ENCODE measurements at regions not wholly inside any gene's neighbourhood (a gene's known extent, or its start where the extent isn't known, plus 50 kb on each side); places are given as distances from the start of the nearest gene placed in this dataset.
"Not testable (repeated sequence)": the region's sequence is repeated elsewhere in the genome, so short reads cannot be mapped to it uniquely, and the experiment has no call there.

DNA sequence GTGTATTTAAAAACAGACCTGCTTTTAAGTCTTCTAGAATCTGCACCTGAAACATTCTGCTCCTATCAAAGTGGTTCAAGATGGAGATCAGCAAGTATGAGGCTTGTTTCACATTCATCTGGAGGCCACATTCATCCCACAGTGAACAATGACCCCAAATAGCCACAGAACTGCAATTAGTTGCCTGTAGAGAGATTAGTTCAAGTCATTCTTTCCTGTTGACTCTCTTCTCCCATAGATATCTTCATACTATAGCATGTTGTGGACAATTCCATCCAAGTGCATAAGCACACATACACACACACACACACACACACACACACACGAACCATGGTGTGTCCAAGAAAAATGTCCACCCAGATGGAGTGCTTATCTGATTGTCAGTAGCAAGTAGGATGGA lies 101.7 kb upstream of the FGGY start:
- no peak for DNase-seq (ENCODE audit: low read depth in 1 of 2, low spot score in 1 of 2)

DNA sequence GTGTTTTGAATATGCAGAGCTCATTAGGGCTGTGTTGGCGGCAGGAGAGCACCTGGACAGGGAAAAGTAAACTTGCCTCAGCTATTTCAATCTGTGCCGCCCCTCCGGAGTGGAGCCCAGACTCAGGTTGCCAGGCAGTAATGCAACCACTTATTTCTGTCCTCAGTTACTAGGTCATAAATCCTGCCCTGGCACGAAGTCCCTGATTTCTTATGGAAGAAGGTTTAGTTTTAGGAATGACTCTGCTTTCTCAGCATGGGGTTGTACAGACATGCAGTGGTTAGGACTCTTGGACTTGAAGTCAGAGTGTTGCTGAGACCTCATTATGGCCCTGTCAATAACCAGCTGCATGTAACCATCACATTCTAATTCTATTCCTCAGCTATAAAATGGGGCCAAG lies 98.3 kb upstream of the FGGY start:
- DNase-seq (ENCODE audit: low read depth in 1 of 2, low spot score in 1 of 2) = no peak

DNA sequence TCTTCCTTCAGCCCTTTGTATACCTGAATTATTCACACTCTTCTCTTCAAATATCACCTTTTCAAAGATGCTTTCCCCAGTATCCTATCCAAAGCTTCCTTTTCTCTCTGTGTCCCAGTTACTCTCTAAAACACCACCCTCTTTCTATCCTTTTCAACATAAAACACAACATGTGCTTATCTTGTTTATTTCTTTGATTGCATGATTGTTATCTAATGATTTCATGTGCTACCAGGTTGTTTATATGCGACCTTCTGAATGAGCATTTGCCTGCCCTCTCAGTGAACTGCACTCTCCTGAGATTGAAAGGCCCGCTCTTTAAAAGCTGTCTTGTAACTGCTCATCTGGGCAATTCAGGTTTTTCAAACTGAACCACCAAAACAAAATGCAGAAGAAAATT lies 97.7 kb upstream of the FGGY start:
- no peak for DNase-seq (ENCODE audit: low read depth in 1 of 2, low spot score in 1 of 2)

DNA sequence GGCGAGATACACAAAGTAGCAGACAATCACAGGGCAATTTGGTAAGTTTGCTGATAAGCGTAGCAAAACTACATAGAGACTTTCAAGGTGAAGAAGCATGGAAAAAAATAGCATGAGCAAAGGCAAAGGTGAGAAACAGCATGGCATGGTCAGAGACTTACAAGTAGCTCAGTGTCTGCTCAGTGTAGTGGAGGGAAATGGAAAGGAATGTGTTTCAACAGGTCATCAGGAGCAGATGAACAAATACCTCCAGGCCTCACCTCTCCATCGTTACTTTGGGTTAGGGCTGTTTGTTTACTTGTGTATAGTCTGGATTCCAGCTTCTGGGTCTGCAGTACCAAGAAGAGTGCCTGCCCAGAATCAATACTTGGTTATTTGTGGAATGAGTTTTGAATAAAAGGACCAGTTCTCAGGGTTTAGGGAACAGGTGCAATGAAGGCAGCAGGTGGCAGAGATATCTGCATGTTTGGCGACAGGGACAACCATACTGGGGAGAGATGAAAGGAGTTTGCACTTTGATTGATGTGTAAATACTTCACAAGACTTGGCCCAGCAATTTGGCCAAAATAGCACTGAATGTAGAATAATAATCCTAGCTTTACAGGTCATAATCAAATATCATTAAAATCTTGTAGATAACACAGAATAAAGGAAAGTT lies 97.0 kb upstream of the FGGY start:
- no peak for DNase-seq (ENCODE audit: low read depth in 1 of 2, low spot score in 1 of 2)

DNA sequence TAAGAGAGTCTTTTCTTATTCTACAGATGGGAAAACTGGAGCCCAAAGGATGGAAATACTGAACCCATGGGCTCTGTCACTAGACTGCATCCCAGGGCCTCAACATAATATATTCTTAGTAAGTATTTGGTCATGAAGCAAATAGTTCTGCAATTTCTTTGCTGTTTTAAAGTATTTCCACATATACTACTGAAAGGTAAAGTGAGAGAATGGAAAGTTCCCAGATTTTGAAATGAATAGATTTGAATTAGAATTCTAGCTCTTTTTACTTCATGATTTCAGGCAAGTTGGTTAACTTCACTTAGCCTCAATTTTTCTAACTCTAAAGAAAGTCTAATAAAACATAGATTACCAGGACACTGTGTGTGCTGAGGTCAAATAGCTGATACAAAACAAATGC lies 95.6 kb upstream of the FGGY start:
- no peak for DNase-seq (ENCODE audit: low read depth in 1 of 2, low spot score in 1 of 2)

DNA sequence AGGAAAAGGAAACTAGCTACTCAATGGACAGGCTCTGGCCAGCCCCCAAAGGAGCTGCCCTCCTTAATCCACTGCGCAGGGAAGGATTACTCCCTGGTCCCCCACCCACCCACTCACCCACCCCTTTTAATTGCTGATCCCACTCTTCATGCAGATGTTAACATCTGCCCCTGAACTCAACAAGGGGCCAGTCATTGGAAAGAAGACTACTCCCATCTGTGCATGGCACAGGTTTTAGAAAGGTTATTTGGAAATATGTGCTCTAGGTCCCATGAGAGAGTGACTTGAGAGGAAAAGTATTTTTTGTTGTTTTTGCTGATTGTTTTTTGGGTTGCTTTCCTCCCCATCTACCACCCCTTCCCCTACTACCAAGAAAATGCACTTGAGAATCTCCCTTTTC lies 94.4 kb upstream of the FGGY start:
- no peak for DNase-seq (ENCODE audit: low read depth in 1 of 2, low spot score in 1 of 2)

DNA sequence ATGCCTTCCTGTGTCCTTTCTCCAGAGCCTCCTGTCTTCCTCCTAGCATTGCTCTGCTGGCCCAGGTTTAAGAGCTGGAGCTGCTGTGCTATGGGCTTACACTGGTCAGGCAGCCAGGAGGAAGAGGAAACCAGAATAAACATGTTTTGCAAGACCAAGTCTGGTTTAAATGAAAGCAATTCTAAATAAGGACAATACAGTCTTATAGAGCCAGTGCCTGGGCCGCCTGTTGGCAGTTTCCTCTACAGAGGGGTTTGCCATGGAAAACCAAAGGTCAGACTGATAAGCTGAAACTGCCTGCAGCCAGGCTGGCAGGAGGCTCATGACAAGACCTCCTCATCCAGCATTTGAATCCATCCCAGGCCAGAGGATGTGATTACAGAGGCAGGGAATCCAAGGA lies 92.9 kb upstream of the FGGY start:
- no peak for DNase-seq (ENCODE audit: low read depth in 1 of 2, low spot score in 1 of 2)

DNA sequence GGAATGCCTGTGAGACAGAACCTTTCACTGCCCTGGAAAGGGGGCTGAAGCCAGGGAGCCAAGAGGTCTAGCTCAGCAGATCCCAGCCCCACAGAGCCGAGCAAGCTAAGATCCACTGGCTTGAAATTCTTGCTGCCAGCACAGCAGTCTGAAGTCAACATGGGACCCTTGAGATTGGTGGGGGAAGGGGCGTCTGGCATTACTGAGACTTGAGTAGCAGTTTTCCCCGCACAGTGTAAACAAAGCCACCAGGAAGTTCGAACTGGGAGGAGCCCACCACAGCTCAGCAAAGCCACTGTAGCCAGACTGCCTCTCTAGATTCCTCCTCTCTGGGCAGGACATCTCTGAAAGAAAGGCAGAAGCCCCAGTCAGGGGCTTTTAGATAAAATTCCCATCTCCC lies 90.3 kb upstream of the FGGY start:
- DNase-seq (ENCODE audit: low read depth in 1 of 2, low spot score in 1 of 2) = not testable (repeated sequence)

DNA sequence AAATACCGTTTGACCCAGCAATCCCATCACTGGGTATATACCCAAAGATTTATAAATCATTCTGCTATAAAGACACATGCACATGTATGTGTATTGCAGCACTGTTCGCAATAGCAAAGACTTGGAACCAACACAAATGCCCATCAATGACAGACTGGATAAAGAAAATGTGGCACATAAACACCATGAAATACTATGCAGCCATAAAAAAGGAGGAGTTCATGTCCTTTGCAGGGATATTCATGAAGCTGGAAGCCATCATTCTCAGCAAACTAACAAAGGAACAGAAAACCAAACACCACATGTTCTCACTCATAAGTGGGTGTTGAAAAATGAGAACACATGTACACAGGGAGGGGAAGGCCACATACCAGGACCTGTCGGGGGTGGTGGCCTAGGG lies 86.5 kb upstream of the FGGY start:
- DNase-seq (ENCODE audit: low read depth in 1 of 2, low spot score in 1 of 2) = not testable (repeated sequence)

DNA sequence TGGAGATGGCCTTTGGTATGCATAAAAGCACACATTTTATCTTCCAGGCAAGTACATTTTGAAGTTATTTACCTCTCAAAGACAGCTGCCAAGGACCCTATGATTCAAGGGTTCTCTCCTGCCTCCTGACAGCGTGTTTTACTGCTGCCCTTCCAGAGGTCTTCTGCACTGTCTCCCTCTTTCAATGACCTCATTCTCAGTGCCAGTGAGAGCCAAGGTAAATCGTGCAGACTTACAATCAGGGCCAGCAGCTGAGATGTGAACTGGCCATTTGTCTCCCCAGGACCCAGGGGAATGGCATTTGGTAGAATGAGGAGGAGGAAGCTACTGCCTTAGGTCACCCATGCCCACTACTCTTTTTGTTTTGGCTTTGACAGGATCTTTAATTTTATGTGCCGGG lies 84.2 kb upstream of the FGGY start:
- no peak for DNase-seq (ENCODE audit: low read depth in 1 of 2, low spot score in 1 of 2)

DNA sequence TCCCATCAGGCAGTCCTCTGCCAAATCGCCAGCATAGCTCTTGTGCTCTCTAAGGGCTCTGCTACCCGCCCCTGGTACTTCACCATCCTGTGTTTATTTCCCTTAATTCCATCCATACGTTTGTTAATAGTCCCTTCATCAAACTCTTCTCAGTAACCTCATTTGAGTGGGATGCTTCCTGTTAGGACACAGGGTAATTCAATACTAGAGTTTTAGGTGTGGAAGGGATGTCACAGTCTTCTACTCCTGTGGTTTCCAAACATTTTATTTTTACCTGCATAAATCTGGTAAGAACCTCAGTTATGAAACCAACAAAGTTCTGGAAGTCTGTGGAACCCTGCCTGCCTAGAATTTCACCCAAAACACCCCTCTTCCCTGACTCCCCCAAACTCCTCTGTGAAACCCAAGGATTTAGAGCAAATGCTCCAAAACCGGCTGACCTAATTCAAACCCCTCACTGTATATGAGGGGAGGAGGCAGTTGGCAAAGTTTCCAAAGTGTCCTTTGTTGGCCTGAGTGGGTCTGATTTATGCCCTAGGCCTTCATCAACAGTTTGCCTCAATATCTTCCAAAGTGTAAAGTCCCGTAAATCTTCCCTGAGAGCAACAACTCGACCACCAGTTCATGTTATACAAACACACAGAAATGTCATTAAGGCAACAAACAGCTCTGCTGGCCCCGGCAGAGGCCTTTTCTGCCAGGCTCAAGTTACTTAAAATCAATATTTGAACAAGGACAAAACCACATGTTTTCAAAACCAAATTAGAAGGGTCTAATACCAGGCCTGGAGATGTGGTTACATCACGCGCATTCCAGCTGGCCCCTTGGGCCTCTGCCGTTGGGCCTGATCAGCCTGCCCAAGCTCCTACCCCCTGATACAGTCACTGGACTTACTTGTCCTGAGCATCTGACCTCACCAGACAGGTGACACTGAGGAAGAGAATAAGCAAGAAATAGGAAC lies 82.4 kb upstream of the FGGY start:
- no peak for DNase-seq (ENCODE audit: low read depth in 1 of 2, low spot score in 1 of 2)

DNA sequence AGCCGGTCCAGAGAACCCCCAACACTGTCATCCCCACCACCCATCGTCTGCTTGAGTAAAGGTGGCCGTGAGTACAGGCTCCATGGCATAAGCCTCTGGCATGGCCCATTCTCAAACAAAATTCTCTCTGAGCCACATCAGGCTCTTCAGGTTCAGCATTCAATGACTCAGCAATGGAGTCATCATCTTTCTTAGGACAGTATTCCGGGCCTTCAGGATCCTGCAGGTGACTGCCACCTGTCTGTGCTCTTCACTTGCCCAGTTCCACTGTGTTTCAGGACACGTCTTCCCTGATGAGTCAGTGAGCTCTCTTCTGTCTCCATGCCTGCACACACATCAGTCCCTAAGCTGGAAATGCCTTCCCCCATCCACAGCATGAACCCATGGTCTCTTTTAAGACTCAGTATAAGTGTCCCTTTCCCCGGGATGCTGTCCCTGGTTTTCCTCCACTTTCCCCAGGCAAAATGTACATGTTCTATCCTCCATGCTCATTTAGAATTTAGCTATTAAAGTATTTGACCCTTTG lies 81.1 kb upstream of the FGGY start:
- no peak for DNase-seq (ENCODE audit: low read depth in 1 of 2, low spot score in 1 of 2)

DNA sequence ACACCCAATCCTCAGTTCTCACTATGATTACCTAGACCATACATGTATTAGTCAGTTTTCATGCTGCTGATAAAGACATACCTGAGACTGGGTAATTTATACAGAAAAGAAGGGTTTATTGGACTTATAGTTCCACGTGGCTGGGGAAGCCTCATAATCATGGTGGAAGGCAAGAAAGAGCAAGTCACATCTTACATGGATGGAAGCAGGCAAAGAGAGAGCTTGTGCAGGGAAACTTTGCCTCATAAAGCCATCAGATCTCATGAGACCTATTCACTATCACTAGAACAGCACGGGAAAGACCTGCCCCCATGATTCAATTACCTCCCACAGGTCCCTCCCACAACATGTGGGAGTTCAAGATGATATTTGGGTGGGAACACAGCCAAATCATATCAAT lies 79.5 kb upstream of the FGGY start:
- DNase-seq (ENCODE audit: low read depth in 1 of 2, low spot score in 1 of 2) = not testable (repeated sequence)

DNA sequence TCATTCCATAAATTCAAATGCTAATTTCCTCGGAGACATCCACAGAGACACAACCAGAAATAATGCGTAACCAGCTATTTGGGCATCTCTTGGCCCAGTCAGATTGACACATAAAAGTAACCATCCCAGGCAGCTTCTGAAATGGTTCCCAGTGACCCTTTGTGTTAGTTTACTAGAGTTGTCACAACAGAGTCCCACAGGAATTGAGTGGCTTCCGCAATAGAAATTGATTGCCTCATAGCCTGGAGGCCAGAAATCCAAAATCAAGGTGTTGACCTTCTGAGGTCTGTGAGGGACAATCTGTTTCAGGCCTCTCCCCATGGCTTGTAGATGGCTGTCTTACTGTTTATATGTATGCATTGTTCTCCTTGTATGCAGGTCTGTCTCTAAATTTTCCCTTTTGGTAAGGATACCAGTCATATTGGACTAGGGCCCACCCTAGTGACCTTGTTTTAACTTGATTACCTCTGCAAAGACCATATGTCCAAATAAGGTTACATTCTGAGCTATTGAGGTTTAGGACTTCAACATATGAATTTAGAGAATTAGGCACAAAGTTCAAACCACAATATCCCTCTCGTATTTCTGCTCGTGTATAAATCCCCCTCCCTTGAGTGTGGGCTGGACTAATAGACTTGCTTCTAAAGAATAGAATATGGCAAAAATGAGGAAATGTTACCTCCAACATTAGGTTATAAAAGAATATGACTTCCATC lies 78.2 kb upstream of the FGGY start:
- no peak for DNase-seq (ENCODE audit: low read depth in 1 of 2, low spot score in 1 of 2)

DNA sequence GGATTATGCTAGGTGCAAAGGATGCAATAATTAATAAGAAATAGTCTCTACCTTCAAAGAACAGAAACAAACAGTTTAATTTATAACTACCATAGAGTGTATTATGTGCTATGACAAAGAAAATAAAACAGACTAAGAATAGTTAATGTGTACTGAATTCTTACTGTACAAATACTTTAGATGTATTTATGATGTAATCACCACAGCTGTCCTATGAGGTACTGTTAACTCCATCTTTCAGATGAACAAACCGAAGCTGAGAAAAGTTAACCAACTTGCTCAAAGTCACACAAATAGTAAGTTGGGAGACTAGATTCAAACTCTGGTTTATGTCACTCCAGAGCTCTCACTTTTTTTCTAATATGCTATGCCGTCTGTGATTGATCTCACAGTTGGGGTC lies 77.0 kb upstream of the FGGY start:
- no peak for DNase-seq (ENCODE audit: low read depth in 1 of 2, low spot score in 1 of 2)

DNA sequence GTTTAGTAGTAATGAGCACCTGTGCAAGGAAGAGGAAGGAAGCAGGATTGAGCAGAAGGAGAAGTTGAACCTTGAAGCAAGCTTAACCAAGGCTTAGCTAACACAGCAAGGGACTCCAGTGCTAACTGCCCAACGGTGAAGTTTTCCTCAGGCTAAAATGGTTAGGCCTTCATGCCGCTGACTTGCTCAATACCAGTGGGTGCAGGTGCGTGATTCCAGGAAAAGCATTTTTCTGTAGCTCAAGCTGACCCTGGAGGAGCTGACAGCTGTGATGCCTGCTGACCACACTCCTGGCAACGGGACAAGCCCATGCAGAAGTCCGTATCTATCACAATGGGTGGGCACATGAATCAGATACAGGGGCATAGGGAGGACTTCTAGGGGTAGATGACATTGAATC lies 76.5 kb upstream of the FGGY start:
- DNase-seq (ENCODE audit: low read depth in 1 of 2, low spot score in 1 of 2) = no peak

DNA sequence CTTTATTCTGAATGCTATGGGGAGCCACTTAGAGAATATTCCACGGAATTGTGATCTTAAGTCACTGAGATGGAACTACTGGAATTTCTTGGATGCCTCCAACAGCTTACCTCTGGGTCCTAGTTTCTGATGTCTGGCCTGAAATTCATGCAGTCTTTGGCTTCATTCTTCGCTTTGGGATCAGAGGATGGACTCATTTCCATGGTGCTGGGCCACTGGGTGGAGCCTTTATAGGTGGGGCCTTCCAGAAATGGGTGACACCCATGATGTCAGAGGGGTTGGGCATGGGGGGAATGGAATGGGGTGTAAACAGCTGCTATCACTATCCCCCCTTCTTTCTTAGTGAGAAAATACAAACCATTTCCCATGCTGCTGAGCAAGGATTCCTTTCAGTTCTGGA lies 73.7 kb upstream of the FGGY start:
- no peak for DNase-seq (ENCODE audit: low read depth in 1 of 2, low spot score in 1 of 2)

DNA sequence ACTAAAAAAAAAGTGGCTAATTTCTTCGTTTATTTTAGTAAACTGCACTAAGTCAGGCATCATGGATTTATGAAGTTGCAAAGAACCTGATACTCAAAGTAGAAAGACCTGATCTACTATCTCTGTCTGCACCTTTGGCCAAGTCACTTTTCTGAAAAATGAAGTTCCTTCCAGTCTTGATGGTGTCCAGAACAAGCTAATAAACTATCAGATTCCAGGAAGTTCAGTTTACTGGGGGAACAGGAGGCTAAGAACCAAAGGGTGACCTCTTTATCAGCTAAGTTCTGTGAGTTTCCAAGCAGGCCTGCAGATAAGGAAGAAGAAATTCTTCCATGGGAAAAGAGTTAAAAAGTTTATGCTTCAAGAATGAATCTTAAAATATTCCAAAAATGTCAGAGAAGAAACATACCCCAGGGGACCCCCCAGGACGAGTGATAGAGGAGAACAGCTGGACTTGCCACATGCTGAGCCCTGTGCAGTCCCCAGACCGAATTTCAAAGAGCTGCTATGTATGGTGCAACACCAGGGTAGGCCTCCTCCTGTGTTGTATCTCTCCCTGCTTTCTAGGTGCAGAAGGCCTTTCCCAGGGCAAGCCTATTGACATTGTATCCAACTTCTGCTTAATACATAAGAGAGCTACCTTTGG lies 72.8 kb upstream of the FGGY start:
- DNase-seq (ENCODE audit: low read depth in 1 of 2, low spot score in 1 of 2) = no peak

DNA sequence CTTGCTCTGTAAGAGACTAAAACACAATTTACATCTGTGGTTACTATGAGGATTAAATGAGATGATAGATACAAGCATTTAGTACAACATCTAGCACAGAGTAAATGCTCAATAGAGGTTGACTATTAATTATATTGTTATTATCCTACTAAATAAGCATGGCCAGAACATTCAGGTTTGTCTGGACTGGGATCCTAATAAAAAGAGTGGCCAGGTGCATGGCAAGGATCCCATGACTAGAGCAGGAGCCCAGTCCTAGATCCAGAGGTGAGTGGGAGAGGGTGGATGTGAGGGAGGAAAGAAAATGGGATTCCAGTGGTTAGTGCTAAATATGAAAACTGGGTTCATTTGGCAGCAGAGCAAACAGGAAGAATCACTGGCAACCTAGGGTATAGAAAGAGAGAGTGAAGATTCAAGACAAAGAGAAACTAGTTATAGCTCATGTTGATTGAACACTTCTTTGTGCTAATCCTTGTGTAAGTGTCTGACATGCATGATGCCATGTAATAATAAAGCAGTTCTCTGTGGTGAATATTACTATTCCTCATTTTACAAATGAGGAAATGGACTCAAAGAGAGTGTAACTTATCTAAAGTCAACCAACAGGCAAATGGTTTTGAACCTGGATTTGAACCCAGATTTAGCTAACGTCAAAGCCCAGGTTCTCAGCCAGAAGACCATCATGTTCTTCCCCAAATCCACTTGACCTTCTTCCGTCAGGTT lies 71.1 kb upstream of the FGGY start:
- DNase-seq (ENCODE audit: low read depth in 1 of 2, low spot score in 1 of 2) = no peak

DNA sequence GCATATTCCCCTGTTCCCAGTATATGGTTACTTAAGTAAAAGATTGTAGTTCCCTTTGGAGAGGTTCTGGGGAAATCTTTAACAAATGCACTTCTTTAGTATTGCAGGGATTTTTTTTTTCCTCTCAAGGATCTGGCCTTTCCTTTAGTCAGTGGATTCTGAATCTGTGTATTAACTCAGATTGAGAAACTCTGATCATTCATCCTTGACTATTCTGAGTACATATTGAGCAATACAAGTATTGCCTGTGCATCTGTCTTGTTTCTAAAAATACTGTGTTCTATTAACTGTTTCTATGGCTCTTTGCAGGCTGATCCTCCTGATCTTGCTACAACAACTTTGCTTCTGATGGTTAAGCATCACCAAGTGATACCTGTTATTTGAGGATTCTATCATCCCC lies 67.8 kb upstream of the FGGY start:
- DNase-seq (ENCODE audit: low read depth in 1 of 2, low spot score in 1 of 2) = no peak

DNA sequence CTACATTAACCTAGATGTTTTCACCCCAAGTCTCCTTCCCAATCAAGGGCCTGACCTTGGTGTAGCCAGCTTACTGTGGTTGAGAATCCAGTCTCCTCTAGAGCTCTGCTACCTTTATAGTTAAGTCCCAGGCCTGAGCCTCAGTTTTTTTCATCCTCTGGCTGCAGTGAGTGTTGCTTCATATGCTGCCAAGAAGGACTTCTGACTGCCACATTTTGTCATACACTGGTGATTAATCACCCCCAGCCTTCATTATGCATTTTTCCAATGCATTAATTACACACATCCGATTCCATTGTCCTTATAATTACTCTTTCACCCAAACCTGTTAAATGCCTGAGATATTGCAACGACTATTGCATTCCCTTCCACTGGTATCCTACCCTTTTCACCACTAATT lies 66.3 kb upstream of the FGGY start:
- DNase-seq (ENCODE audit: low read depth in 1 of 2, low spot score in 1 of 2) = no peak

Data from activated T-helper 1 cell treated with anti-CD3 and anti-CD28 coated beads, Interleukin-2, amount 50 U/mL, for 16 hours (primary cell).